Esophagus squamous epithelium (tissue), 4 donors: ENCODE measurements at regions not wholly inside any gene's neighbourhood (a gene's known extent, or its start where the extent isn't known, plus 50 kb on each side); places are given as distances from the start of the nearest gene placed in this dataset.

Source experiments
- CTCF ChIP-seq, 6 experiments: fragments of 450-650 bp in 4 of 6; fragments of 200-600 bp in 2 of 6; sonication (generic) in 2 of 6; IDR thresholded peaks; one replicate each; pipeline ENCODE4 v1.5.1; 2016 to 2019; ENCODE audit warnings: antibody characterized with exemption in 6 of 6, mild to moderate bottlenecking in 4 of 6, moderate library complexity in 4 of 6
- POLR2A ChIP-seq, 4 donors: fragments of 450-650 bp; IDR thresholded peaks; one replicate each; pipeline ENCODE4 v1.6.1; 2017; ENCODE audit warnings: antibody characterized with exemption in 4 of 4, mild to moderate bottlenecking in 4 of 4, moderate library complexity in 3 of 4

DNA sequence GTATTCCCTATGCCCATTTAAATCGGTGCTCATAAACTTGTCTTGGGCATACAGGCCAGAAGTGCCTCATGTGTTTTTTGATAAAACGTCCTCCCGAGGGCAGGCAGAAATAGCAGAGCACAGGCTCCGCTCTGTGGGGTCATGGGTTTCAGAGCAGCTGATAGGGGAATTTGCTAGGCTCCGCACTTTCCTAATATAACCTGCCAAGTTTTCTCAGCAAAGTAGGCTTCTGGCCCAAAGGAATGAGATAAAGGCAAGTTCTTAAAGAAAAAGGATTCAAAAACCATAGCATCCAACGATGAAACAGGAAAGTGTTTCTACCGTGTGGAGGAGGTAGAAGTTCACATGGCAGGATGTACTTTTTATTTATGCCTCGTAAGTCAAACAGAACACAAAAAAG is 69.8 kb upstream of the RALGAPA2 start:
- TF ChIP-seq CTCF (IDR thresholded peaks at IDR 0.05) = no peak
- TF ChIP-seq POLR2A (IDR thresholded peaks at IDR 0.05) = no peak
